GM19025 (cell line): ENCODE measurements at regions not wholly inside any gene's neighbourhood (a gene's known extent, or its start where the extent isn't known, plus 50 kb on each side); places are given as distances from the start of the nearest gene placed in this dataset.

Experiments
- ATAC-seq: cut with Tn5 transposase; IDR thresholded peaks from one replicate; pipeline ENCODE4 v1.9.1; 2021; ENCODE audit warnings: mild to moderate bottlenecking, low read depth, moderate library complexity; ENCODE audit not compliant: unreplicated experiment

GRCh38 chr6:151753581-151753980 lies 53.9 kb upstream of the ESR1 start:
- no peak for ATAC-seq

GRCh38 chr6:151757506-151757955 lies 50.0 kb upstream of the ESR1 start:
- peak; percentile 92 for ATAC-seq
